WTC11 (cell line): ENCODE measurements at regions not wholly inside any gene's neighbourhood (a gene's known extent, or its start where the extent isn't known, plus 50 kb on each side); places are given as distances from the start of the nearest gene placed in this dataset.
A peak's percentile ranks its signal among the peaks of the same experiment; 100 is the strongest.

ENCODE experiments used
- ATAC-seq: fragments of 200-7000 bp; cut with Tn5 transposase; 2 replicates; pipeline ENCODE4 v1.10.0; 2021; ENCODE audit warnings: mild to moderate bottlenecking, moderate library complexity
- CTCF ChIA-PET: fragments of 300-600 bp; sonication (Branson Sonifier 250); formaldehyde crosslinking; loops from one replicate; lab custom pipeline; 2021; ENCODE audit warnings: antibody characterized with exemption; lab: Charles Lee
- POLR2A ChIA-PET: fragments of 350-600 bp; sonication (Branson Sonifier 250); formaldehyde crosslinking; loops from one replicate; lab custom pipeline; 2021; ENCODE audit warnings: antibody characterized with exemption; lab: Charles Lee
- DNase-seq: peaks from one replicate; pipeline ENCODE4 v3.0.0; 2021; ENCODE audit warnings: low spot score
- H3K27ac Mint-ChIP-seq: 2 replicates; pipeline ENCODE4 v1.8.0; 2021; ENCODE audit warnings: mixed read lengths
- H3K27me3 Mint-ChIP-seq: 2 replicates; pipeline ENCODE4 v1.8.0; 2021; ENCODE audit warnings: low read depth, mild to moderate bottlenecking, moderate library complexity, mixed read lengths
- H3K36me3 Mint-ChIP-seq: 2 replicates; pipeline ENCODE4 v1.8.0; 2021; ENCODE audit warnings: mixed read lengths
- H3K4me1 Mint-ChIP-seq: 2 replicates; pipeline ENCODE4 v1.8.0; 2022; ENCODE audit warnings: mixed read lengths
- H3K4me3 Mint-ChIP-seq: 2 replicates; pipeline ENCODE4 v1.8.0; 2021; ENCODE audit warnings: mild to moderate bottlenecking, moderate library complexity, mixed read lengths
- H3K9me3 Mint-ChIP-seq: 2 replicates; pipeline ENCODE4 v1.8.0; 2021; ENCODE audit warnings: mixed read lengths
- CREB1 ChIP-seq: sonication (generic); formaldehyde crosslinking; IDR thresholded peaks from 2 replicates; pipeline ENCODE4 v1.8.0; 2023; ENCODE audit warnings: mild to moderate bottlenecking, missing genetic modification reagents
- ELF4 ChIP-seq: sonication (generic); formaldehyde crosslinking; IDR thresholded peaks from 2 replicates; pipeline ENCODE4 v1.8.1; 2022; ENCODE audit warnings: low read depth, mild to moderate bottlenecking, moderate library complexity, missing genetic modification reagents
- GABPB1 ChIP-seq: sonication (generic); formaldehyde crosslinking; IDR thresholded peaks from 2 replicates; pipeline ENCODE4 v1.8.1; 2023; ENCODE audit warnings: mild to moderate bottlenecking, missing genetic modification reagents
- IRF2 ChIP-seq: sonication (generic); formaldehyde crosslinking; IDR thresholded peaks from 2 replicates; pipeline ENCODE4 v1.8.0; 2022; ENCODE audit warnings: low read depth, missing genetic modification reagents, borderline replicate concordance
- KAT7 ChIP-seq: sonication (generic); formaldehyde crosslinking; IDR thresholded peaks from 2 replicates; pipeline ENCODE4 v1.8.1; 2023; ENCODE audit warnings: missing genetic modification reagents, mild to moderate bottlenecking, borderline replicate concordance
- MYBL2 ChIP-seq: sonication (generic); formaldehyde crosslinking; IDR thresholded peaks from 2 replicates; pipeline ENCODE4 v1.8.1; 2023; ENCODE audit warnings: mild to moderate bottlenecking, moderate library complexity, missing genetic modification reagents
- NFATC4 ChIP-seq: fragments of 250-450 bp; sonication (Bioruptor Pico); IDR thresholded peaks from 2 replicates; pipeline ENCODE4 v1.9.0; 2021; ENCODE audit warnings: mild to moderate bottlenecking
- NFYB ChIP-seq: sonication (generic); formaldehyde crosslinking; conservative IDR thresholded peaks from 2 replicates; pipeline ENCODE4 v1.8.0; 2022; ENCODE audit warnings: low read depth, missing genetic modification reagents
- NR3C1 ChIP-seq: sonication (generic); formaldehyde crosslinking; conservative IDR thresholded peaks from 2 replicates; pipeline ENCODE4 v1.8.1; 2023; ENCODE audit warnings: low read depth, mild to moderate bottlenecking, missing genetic modification reagents
- RORB ChIP-seq: fragments of 250-450 bp; sonication (Bioruptor Pico); IDR thresholded peaks from 2 replicates; pipeline ENCODE4 v1.9.0; 2021; ENCODE audit warnings: mild to moderate bottlenecking
- SMAD3 ChIP-seq: sonication (generic); formaldehyde crosslinking; IDR thresholded peaks from 2 replicates; pipeline ENCODE4 v1.8.0; 2022; ENCODE audit warnings: missing genetic modification reagents, mild to moderate bottlenecking, borderline replicate concordance
- TCF7 ChIP-seq: sonication (generic); formaldehyde crosslinking; IDR thresholded peaks from 2 replicates; pipeline ENCODE4 v1.8.0; 2022; ENCODE audit warnings: mild to moderate bottlenecking, low read depth, missing genetic modification reagents, moderate library complexity
- TEAD1 ChIP-seq: sonication (generic); formaldehyde crosslinking; IDR thresholded peaks from 2 replicates; pipeline ENCODE4 v1.8.0; 2022; ENCODE audit warnings: mild to moderate bottlenecking, missing genetic modification reagents
- ZNF219 ChIP-seq: sonication (generic); formaldehyde crosslinking; IDR thresholded peaks from 2 replicates; pipeline ENCODE4 v1.8.0; 2023; ENCODE audit warnings: missing genetic modification reagents, mild to moderate bottlenecking, borderline replicate concordance
- ZNF263 ChIP-seq: sonication (generic); formaldehyde crosslinking; IDR thresholded peaks from 2 replicates; pipeline ENCODE4 v1.8.1; 2022; ENCODE audit warnings: low read depth, mild to moderate bottlenecking, moderate library complexity, missing genetic modification reagents
- ZNF416 ChIP-seq: fragments of 250-450 bp; sonication (Bioruptor Pico); IDR thresholded peaks from 2 replicates; pipeline ENCODE4 v1.9.0; 2021; ENCODE audit warnings: mild to moderate bottlenecking, inconsistent platforms
- ZNF423 ChIP-seq: fragments of 250-450 bp; sonication (Bioruptor Pico); IDR thresholded peaks from 2 replicates; pipeline ENCODE4 v2.1.2; 2022; ENCODE audit warnings: mild to moderate bottlenecking, moderate library complexity
- TF ChIP-seq, protein P1 (sequence below): sonication (generic); formaldehyde crosslinking; conservative IDR thresholded peaks from 2 replicates; pipeline ENCODE4 v1.8.1; 2022; ENCODE audit warnings: mild to moderate bottlenecking, missing genetic modification reagents
- TF ChIP-seq, protein P2 (sequence below): sonication (generic); formaldehyde crosslinking; IDR thresholded peaks from 2 replicates; pipeline ENCODE4 v1.8.1; 2022; ENCODE audit warnings: mild to moderate bottlenecking, missing genetic modification reagents, moderate library complexity, borderline replicate concordance
- TF ChIP-seq, protein P3 (sequence below): sonication (generic); formaldehyde crosslinking; IDR thresholded peaks from 2 replicates; pipeline ENCODE4 v1.8.1; 2023; ENCODE audit warnings: mild to moderate bottlenecking, missing genetic modification reagents
- TF ChIP-seq, protein P4 (sequence below): fragments of 250-450 bp; sonication (Bioruptor Pico); IDR thresholded peaks from 2 replicates; pipeline ENCODE4 v2.1.2; 2022; ENCODE audit warnings: mild to moderate bottlenecking, moderate library complexity
- TF ChIP-seq, protein P5 (sequence below): sonication (generic); formaldehyde crosslinking; IDR thresholded peaks from 2 replicates; pipeline ENCODE4 v1.8.0; 2023; ENCODE audit warnings: missing genetic modification reagents, mild to moderate bottlenecking, borderline replicate concordance

DNA sequence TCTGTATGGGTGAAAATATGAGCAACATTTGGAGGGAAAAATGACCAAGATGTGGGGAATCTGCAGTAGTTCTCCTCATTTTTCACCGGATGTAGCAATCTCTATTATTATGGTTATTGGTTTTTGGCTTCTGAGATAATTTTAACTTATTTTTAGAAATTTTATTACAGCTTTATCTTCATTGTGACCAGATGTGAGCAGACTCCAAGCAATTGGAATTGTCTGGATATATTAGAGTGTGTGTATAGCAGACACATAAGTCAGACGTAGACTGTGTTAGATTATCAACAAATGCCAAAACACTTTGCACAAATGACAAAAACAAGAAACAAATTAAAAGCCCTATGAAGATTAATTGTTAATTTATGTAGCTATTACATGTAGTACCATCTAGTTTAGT is 249.1 kb downstream of the DNAJB9 start (continued):
- no peak for TF ChIP-seq NR3C1 (CRISPR knock-in tag)
- TF ChIP-seq RORB (CRISPR knock-in tag) = no peak
- TF ChIP-seq KAT7 (CRISPR knock-in tag) = no peak
- TF ChIP-seq, protein P1, sequence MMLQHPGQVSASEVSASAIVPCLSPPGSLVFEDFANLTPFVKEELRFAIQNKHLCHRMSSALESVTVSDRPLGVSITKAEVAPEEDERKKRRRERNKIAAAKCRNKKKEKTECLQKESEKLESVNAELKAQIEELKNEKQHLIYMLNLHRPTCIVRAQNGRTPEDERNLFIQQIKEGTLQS (CRISPR knock-in tag) = no peak

DNA sequence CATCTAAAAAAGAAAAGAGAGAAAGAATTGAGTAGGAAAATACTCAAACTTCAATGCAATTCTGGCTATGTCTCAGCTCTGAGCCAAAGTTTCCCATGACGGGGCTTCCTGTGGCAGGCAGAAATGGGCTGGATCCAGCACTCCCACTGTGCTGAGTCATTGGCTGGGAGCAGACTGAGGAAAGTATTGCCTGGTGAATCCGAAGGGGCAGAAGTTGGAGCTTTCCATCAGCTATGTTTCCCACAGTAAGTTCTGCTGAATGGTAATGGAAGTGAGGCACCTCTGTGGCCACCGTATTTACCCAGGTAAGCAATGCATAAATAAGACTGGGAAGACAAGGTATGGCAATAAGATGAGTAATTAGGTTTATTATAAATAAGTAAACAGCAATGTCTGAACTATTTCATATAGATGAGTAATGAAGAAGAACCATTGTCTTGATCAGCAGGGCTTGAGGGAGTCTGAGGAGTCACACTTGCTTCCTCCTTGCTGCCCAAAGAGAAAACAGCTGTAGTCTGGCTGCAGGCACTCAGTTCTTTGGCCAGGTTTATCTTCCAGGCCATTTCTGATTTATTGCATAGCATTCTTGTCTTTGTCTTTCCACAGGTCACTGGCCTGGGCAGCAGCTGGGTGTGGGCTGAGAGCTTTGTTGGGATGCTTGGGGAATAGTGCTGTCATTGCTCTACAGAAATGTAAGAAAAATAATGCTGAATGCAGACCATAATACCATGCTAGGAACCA is 255.3 kb downstream of the DNAJB9 start:
- no peaks in the 10 kb centered on the region for H3K36me3 Mint-ChIP-seq
- POLR2A ChIA-PET = no interaction called here
- H3K4me1 Mint-ChIP-seq = peaks cover 13% of the 10 kb centered on the region
- no peak for TF ChIP-seq NFYB (CRISPR knock-in tag)
- no peak for TF ChIP-seq ZNF423 (CRISPR knock-in tag)
- TF ChIP-seq, protein P2, sequence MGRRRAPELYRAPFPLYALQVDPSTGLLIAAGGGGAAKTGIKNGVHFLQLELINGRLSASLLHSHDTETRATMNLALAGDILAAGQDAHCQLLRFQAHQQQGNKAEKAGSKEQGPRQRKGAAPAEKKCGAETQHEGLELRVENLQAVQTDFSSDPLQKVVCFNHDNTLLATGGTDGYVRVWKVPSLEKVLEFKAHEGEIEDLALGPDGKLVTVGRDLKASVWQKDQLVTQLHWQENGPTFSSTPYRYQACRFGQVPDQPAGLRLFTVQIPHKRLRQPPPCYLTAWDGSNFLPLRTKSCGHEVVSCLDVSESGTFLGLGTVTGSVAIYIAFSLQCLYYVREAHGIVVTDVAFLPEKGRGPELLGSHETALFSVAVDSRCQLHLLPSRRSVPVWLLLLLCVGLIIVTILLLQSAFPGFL (CRISPR knock-in tag) = no peak
- TF ChIP-seq, protein P1 (CRISPR knock-in tag) = no peak
- no peak for TF ChIP-seq ZNF263 (CRISPR knock-in tag)
- TF ChIP-seq ZNF416 (CRISPR knock-in tag) = no peak
- TF ChIP-seq ELF4 (CRISPR knock-in tag) = no peak
- TF ChIP-seq, protein P3, sequence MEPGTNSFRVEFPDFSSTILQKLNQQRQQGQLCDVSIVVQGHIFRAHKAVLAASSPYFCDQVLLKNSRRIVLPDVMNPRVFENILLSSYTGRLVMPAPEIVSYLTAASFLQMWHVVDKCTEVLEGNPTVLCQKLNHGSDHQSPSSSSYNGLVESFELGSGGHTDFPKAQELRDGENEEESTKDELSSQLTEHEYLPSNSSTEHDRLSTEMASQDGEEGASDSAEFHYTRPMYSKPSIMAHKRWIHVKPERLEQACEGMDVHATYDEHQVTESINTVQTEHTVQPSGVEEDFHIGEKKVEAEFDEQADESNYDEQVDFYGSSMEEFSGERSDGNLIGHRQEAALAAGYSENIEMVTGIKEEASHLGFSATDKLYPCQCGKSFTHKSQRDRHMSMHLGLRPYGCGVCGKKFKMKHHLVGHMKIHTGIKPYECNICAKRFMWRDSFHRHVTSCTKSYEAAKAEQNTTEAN (CRISPR knock-in tag) = no peak
- TF ChIP-seq SMAD3 (CRISPR knock-in tag) = no peak
- TF ChIP-seq NFATC4 = no peak
- TF ChIP-seq TCF7 (CRISPR knock-in tag) = no peak
- no peak for TF ChIP-seq RORB (CRISPR knock-in tag)
- TF ChIP-seq GABPB1 (CRISPR knock-in tag) = no peak
- no peak overlapping the region for H3K27ac Mint-ChIP-seq
- CTCF ChIA-PET = interaction anchor here (1.4 to 1.7 kb wide), 2 partner anchors 12 to 19 kb away, joined by 3 to 4 read pairs; no protein-coding TSS in a partner anchor
- no peak overlapping the region for H3K4me3 Mint-ChIP-seq
- H3K27me3 Mint-ChIP-seq = no peaks in the 10 kb centered on the region
- H3K9me3 Mint-ChIP-seq = 0 out of 2 replicates have a peak, but pooled peaks cover 3% of the 10 kb centered on the region
- DNase-seq (no peak), ATAC-seq (peak; percentile 88)

DNA sequence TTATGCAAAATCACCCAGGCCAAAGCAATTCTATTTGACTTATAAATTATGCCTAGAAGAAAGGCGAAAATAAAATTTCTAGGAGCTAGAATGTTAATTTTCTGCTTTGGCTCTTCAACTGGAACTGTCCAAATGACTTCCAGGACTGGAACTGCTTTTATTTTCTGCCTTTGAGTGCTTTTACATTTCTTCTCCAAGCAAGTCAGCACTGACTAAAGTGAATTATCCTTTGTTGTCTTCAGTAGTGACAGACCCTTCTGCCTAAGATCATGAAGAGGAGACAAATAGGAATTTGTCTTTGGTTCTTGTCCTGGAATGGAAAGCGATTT is 255.9 kb downstream of the DNAJB9 start:
- H3K27ac Mint-ChIP-seq = no peak overlapping the region
- no peak for ATAC-seq
- H3K36me3 Mint-ChIP-seq = no peaks in the 10 kb centered on the region
- CTCF ChIA-PET = no interaction called here
- H3K27me3 Mint-ChIP-seq = no peaks in the 10 kb centered on the region
- no peak overlapping the region for H3K4me3 Mint-ChIP-seq
- DNase-seq = no peak
- 0 out of 2 replicates have a peak, but pooled peaks cover 3% of the 10 kb centered on the region for H3K9me3 Mint-ChIP-seq
- POLR2A ChIA-PET = no interaction called here
- H3K4me1 Mint-ChIP-seq = peaks cover 13% of the 10 kb centered on the region
- TF ChIP-seq TEAD1 (CRISPR knock-in tag) (no peak), MYBL2 (no peak), ZNF219 (CRISPR knock-in tag) (no peak), IRF2 (CRISPR knock-in tag) (no peak), CREB1 (CRISPR knock-in tag) (no peak)
- TF ChIP-seq, protein P2 (CRISPR knock-in tag) = no peak
- TF ChIP-seq, protein P4, sequence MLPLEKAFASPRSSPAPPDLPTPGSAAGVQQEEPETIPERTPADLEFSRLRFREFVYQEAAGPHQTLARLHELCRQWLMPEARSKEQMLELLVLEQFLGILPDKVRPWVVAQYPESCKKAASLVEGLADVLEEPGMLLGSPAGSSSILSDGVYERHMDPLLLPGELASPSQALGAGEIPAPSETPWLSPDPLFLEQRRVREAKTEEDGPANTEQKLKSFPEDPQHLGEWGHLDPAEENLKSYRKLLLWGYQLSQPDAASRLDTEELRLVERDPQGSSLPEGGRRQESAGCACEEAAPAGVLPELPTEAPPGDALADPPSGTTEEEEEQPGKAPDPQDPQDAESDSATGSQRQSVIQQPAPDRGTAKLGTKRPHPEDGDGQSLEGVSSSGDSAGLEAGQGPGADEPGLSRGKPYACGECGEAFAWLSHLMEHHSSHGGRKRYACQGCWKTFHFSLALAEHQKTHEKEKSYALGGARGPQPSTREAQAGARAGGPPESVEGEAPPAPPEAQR (CRISPR knock-in tag) = no peak
- TF ChIP-seq, protein P5, sequence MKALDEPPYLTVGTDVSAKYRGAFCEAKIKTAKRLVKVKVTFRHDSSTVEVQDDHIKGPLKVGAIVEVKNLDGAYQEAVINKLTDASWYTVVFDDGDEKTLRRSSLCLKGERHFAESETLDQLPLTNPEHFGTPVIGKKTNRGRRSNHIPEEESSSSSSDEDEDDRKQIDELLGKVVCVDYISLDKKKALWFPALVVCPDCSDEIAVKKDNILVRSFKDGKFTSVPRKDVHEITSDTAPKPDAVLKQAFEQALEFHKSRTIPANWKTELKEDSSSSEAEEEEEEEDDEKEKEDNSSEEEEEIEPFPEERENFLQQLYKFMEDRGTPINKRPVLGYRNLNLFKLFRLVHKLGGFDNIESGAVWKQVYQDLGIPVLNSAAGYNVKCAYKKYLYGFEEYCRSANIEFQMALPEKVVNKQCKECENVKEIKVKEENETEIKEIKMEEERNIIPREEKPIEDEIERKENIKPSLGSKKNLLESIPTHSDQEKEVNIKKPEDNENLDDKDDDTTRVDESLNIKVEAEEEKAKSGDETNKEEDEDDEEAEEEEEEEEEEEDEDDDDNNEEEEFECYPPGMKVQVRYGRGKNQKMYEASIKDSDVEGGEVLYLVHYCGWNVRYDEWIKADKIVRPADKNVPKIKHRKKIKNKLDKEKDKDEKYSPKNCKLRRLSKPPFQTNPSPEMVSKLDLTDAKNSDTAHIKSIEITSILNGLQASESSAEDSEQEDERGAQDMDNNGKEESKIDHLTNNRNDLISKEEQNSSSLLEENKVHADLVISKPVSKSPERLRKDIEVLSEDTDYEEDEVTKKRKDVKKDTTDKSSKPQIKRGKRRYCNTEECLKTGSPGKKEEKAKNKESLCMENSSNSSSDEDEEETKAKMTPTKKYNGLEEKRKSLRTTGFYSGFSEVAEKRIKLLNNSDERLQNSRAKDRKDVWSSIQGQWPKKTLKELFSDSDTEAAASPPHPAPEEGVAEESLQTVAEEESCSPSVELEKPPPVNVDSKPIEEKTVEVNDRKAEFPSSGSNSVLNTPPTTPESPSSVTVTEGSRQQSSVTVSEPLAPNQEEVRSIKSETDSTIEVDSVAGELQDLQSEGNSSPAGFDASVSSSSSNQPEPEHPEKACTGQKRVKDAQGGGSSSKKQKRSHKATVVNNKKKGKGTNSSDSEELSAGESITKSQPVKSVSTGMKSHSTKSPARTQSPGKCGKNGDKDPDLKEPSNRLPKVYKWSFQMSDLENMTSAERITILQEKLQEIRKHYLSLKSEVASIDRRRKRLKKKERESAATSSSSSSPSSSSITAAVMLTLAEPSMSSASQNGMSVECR (CRISPR knock-in tag) = no peak
